Keratinocyte (primary cell): ENCODE measurements at regions not wholly inside any gene's neighbourhood (a gene's known extent, or its start where the extent isn't known, plus 50 kb on each side); places are given as distances from the start of the nearest gene placed in this dataset.

ENCODE experiments used
- DNase-seq: peaks from one replicate; pipeline ENCODE4 v3.0.0-alpha.2; 2011; ENCODE audit warnings: low read depth, missing footprints, low spot score
- FAIRE-seq: peaks from 2 replicates; lab custom pipeline; 2011; peaks lifted over from hg19 to GRCh38; lab: Jason Lieb, UNC
- H2AFZ ChIP-seq: 2 replicates; pipeline ENCODE4 v1.6.0; 2012; ENCODE audit warnings: low read length, control low read depth, inconsistent platforms; ENCODE audit not compliant: control insufficient read depth
- H3K27ac ChIP-seq: 2 replicates; pipeline ENCODE4 v1.5.1; 2011; ENCODE audit warnings: low read length; ENCODE audit not compliant: control insufficient read depth, insufficient read depth
- H3K27me3 ChIP-seq: 3 replicates; pipeline ENCODE4 v1.6.0; 2011; ENCODE audit warnings: low read length; ENCODE audit not compliant: control insufficient read depth, insufficient read depth; ENCODE audit errors: extremely low read depth
- H3K36me3 ChIP-seq, 2 experiments: 2 replicates in 1 of 2; 3 replicates in 1 of 2; pipeline ENCODE4 v1.5.1; 2011; ENCODE audit warnings: low read length in 2 of 2, mild to moderate bottlenecking in 1 of 2; ENCODE audit not compliant: control insufficient read depth in 2 of 2, insufficient read depth in 2 of 2; ENCODE audit errors: extremely low read depth in 1 of 2
- H3K4me1 ChIP-seq: 3 replicates; pipeline ENCODE4 v1.5.1; 2011; ENCODE audit warnings: low read length; ENCODE audit not compliant: control insufficient read depth, insufficient read depth; ENCODE audit errors: extremely low read depth
- H3K4me2 ChIP-seq: 3 replicates; pipeline ENCODE4 v1.6.0; 2011; ENCODE audit warnings: low read depth, low read length; ENCODE audit not compliant: control insufficient read depth, insufficient read depth; ENCODE audit errors: extremely low read depth
- H3K4me3 ChIP-seq, 3 experiments: fragments of 200-600 bp in 1 of 3; sonication (generic) in 1 of 3; 2 replicates in 2 of 3; 3 replicates in 1 of 3; pipeline ENCODE4 v1.5.1; 2011 to 2016; ENCODE audit warnings: low read length in 3 of 3, mild to moderate bottlenecking in 3 of 3, control low read depth in 2 of 3, inconsistent platforms in 1 of 3, low read depth in 1 of 3, mixed read lengths in 1 of 3, mixed run types in 1 of 3, moderate library complexity in 1 of 3; ENCODE audit not compliant: control insufficient read depth in 2 of 3, insufficient read depth in 2 of 3; ENCODE audit errors: extremely low read depth in 1 of 3
- H3K79me2 ChIP-seq: 2 replicates; pipeline ENCODE4 v1.6.0; 2012; ENCODE audit warnings: low read length; ENCODE audit not compliant: control insufficient read depth, insufficient read depth
- H3K9ac ChIP-seq: 3 replicates; pipeline ENCODE4 v1.6.0; 2011; ENCODE audit warnings: low read length; ENCODE audit not compliant: control insufficient read depth, insufficient read depth; ENCODE audit errors: extremely low read depth
- H3K9me1 ChIP-seq: 3 replicates; pipeline ENCODE4 v1.6.0; 2011; ENCODE audit warnings: low read length; ENCODE audit not compliant: control insufficient read depth, insufficient read depth; ENCODE audit errors: extremely low read depth
- H3K9me3 ChIP-seq: 2 replicates; pipeline ENCODE4 v1.5.1; 2012; ENCODE audit warnings: low read depth, low read length; ENCODE audit not compliant: control insufficient read depth
- H4K20me1 ChIP-seq: 3 replicates; pipeline ENCODE4 v1.6.0; 2011; ENCODE audit warnings: low read length; ENCODE audit not compliant: control insufficient read depth, insufficient read depth; ENCODE audit errors: extremely low read depth
- EZH2 ChIP-seq: IDR thresholded peaks from one replicate; pipeline ENCODE4 v1.6.1; 2012; ENCODE audit warnings: inconsistent platforms, mild to moderate bottlenecking, low read length, moderate library complexity
- dilution Hi-C: fragments of 300-500 bp; cut with MboI; formaldehyde crosslinking; loops from one replicate; pipeline ENCODE4 v1.7.0; 2020; ENCODE audit warnings: low sequenced_read_pairs; ENCODE audit not compliant: extremely low pct_ligation_motif_present
- TF ChIP-seq, protein P1 (sequence below), 3 experiments: IDR thresholded peaks in 1 of 3; conservative IDR thresholded peaks in 1 of 3; optimal IDR thresholded peaks in 1 of 3; 2 replicates in 2 of 3; 3 replicates in 1 of 3; pipeline versions ENCODE3 to v1.5.1; 2011; ENCODE audit warnings: low read length in 3 of 3, mild to moderate bottlenecking in 3 of 3, moderate library complexity in 2 of 3, control low read depth in 1 of 3, inconsistent platforms in 1 of 3; ENCODE audit not compliant: insufficient read depth in 2 of 3; ENCODE audit errors: extremely low read depth in 1 of 3

DNA sequence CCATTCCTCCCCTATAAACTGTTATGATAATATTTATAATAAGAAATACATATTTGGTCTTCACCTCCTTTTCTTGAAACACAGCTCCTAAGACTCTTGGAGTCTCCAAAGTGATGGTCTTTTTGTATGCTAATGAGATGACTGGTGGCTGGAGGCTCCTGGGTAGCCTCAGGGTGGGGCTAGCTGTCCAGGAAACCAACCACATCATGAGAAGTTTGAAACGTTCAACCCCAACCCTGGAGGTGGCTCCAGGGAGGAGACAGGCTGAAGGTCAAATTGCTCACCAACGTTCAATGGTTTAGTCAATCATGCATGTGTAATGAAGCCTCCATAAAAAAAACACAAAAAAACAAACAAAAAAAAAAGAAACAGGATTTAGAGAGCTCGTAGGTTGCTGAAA lies 298.7 kb upstream of the MGAT5 start:
- Histone ChIP-seq H3K9me3 (no peaks in the 10 kb centered on the region), H3K79me2 (no peaks in the 10 kb centered on the region), H3K4me2 (no peak overlapping the region), H3K4me1 (no peaks in the 10 kb centered on the region), H3K9ac (no peak overlapping the region), H4K20me1 (no peaks in the 10 kb centered on the region), H3K27me3 (peaks cover 6% of the 10 kb centered on the region), H3K9me1 (no peaks in the 10 kb centered on the region), H3K36me3 (no peaks in the 10 kb centered on the region), H3K27ac (no peak overlapping the region), H3K4me3 (no peak overlapping the region), H2AFZ (no peak overlapping the region)
- no peak for TF ChIP-seq EZH2
- TF ChIP-seq, protein P1, sequence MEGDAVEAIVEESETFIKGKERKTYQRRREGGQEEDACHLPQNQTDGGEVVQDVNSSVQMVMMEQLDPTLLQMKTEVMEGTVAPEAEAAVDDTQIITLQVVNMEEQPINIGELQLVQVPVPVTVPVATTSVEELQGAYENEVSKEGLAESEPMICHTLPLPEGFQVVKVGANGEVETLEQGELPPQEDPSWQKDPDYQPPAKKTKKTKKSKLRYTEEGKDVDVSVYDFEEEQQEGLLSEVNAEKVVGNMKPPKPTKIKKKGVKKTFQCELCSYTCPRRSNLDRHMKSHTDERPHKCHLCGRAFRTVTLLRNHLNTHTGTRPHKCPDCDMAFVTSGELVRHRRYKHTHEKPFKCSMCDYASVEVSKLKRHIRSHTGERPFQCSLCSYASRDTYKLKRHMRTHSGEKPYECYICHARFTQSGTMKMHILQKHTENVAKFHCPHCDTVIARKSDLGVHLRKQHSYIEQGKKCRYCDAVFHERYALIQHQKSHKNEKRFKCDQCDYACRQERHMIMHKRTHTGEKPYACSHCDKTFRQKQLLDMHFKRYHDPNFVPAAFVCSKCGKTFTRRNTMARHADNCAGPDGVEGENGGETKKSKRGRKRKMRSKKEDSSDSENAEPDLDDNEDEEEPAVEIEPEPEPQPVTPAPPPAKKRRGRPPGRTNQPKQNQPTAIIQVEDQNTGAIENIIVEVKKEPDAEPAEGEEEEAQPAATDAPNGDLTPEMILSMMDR (optimal IDR thresholded peaks at IDR 0.05 in 1 of 3, IDR thresholded peaks at IDR 0.05 in 1 of 3, conservative IDR thresholded peaks at IDR 0.05 in 1 of 3; ENCODE audit: extremely low read depth in 1 of 3, insufficient read depth in 2 of 3, low read length in 3 of 3) = no peak
- dilution Hi-C loops = no loop called here
- FAIRE-seq (no peak), DNase-seq (no peak)

DNA sequence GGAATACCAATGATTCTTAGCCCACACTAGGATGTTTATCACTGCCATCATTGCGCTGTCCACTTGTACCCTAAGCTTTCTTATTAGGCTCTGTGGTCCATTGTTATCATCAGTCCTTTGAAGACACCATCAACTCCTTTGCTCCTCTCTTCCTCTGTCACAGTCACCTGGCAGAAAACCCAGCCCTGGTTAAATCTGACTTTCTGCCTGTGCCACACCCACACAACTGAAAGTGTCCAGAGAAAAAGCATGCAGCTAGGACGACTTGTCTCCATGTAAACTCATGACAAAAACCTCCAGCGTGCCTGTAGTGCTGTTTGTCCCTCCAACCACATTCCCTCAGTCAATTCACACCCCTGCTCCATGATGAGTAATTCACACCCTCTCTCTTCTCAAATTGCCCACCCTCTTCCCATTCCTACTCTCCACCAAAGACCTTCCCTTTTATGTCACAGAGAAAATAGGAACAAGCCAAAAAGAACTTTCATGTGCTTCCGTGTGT lies 297.4 kb upstream of the MGAT5 start:
- no peaks in the 10 kb centered on the region for H3K4me1 ChIP-seq
- peaks cover 6% of the 10 kb centered on the region for H3K27me3 ChIP-seq
- TF ChIP-seq EZH2 = no peak
- TF ChIP-seq, protein P1 (optimal IDR thresholded peaks at IDR 0.05 in 1 of 3, IDR thresholded peaks at IDR 0.05 in 1 of 3, conservative IDR thresholded peaks at IDR 0.05 in 1 of 3; ENCODE audit: extremely low read depth in 1 of 3, insufficient read depth in 2 of 3, low read length in 3 of 3) = no peak
- no peaks in the 10 kb centered on the region for H3K9me1 ChIP-seq
- FAIRE-seq (no peak), DNase-seq (no peak)
- no peaks in the 10 kb centered on the region for H3K79me2 ChIP-seq
- H3K9me3 ChIP-seq = no peaks in the 10 kb centered on the region
- dilution Hi-C loops = no loop called here
- no peaks in the 10 kb centered on the region for H3K36me3 ChIP-seq
- H3K27ac ChIP-seq = no peak overlapping the region
- H4K20me1 ChIP-seq = no peaks in the 10 kb centered on the region
- H3K9ac ChIP-seq = no peak overlapping the region
- no peak overlapping the region for H2AFZ ChIP-seq
- no peak overlapping the region for H3K4me3 ChIP-seq
- no peak overlapping the region for H3K4me2 ChIP-seq
